ENCODE measurements at regions not wholly inside any gene's neighbourhood (a gene's known extent, or its start where the extent isn't known, plus 50 kb on each side); places are given as distances from the start of the nearest gene placed in this dataset.

GRCh38 chr20:10806539-10806938 lies 132.7 kb upstream of the JAG1 start:
- DNase-seq (ENCODE audit: low read depth) = no peak

GRCh38 chr20:10807013-10807412 lies 133.2 kb upstream of the JAG1 start:
- no peak for DNase-seq (ENCODE audit: low read depth)

- no peak for DNase-seq (ENCODE audit: low read depth)
These were observed 139.0 kb upstream of the JAG1 start for GRCh38 chr20:10812759-10813327.

- DNase-seq (ENCODE audit: low read depth) = no peak
These were observed 149.8 kb upstream of the JAG1 start for GRCh38 chr20:10823585-10823984.

GRCh38 chr20:10824750-10825500 lies 151.1 kb upstream of the JAG1 start:
- no peak for DNase-seq (ENCODE audit: low read depth)

- no peak for DNase-seq (ENCODE audit: low read depth)
These were observed 152.3 kb upstream of the JAG1 start for GRCh38 chr20:10826111-10826510.

- DNase-seq (ENCODE audit: low read depth) = no peak
These were observed 154.4 kb upstream of the JAG1 start for GRCh38 chr20:10828180-10828579.

GRCh38 chr20:10832141-10832540 lies 158.3 kb upstream of the JAG1 start:
- DNase-seq (ENCODE audit: low read depth) = no peak

- no peak for DNase-seq (ENCODE audit: low read depth)
These were observed 164.1 kb upstream of the JAG1 start for GRCh38 chr20:10837901-10838300.

GRCh38 chr20:10842116-10842515 lies 168.3 kb upstream of the JAG1 start:
- DNase-seq (ENCODE audit: low read depth) = no peak

- DNase-seq (ENCODE audit: low read depth) = no peak
These were observed 169.4 kb upstream of the JAG1 start for GRCh38 chr20:10843146-10843711.

GRCh38 chr20:10846766-10847165 lies 173.0 kb upstream of the JAG1 start:
- DNase-seq (ENCODE audit: low read depth) = no peak

GRCh38 chr20:10848810-10849370 lies 175.1 kb upstream of the JAG1 start:
- no peak for DNase-seq (ENCODE audit: low read depth)

- no peak for DNase-seq (ENCODE audit: low read depth)
These were observed 179.4 kb upstream of the JAG1 start for GRCh38 chr20:10853176-10853575.

- no peak for DNase-seq (ENCODE audit: low read depth)
These were observed 179.9 kb upstream of the JAG1 start for GRCh38 chr20:10853731-10854130.

- no peak for DNase-seq (ENCODE audit: low read depth)
These were observed 181.2 kb upstream of the JAG1 start for GRCh38 chr20:10854976-10855375.

- DNase-seq (ENCODE audit: low read depth) = no peak
These were observed 182.0 kb upstream of the JAG1 start for GRCh38 chr20:10855778-10856177.

- DNase-seq (ENCODE audit: low read depth) = no peak
These were observed 182.6 kb upstream of the JAG1 start for GRCh38 chr20:10856237-10857015.

GRCh38 chr20:10857352-10858070 lies 183.7 kb upstream of the JAG1 start:
- no peak for DNase-seq (ENCODE audit: low read depth)

- no peak for DNase-seq (ENCODE audit: low read depth)
These were observed 187.3 kb upstream of the JAG1 start for GRCh38 chr20:10861090-10861489.

- no peak for DNase-seq (ENCODE audit: low read depth)
These were observed 187.8 kb upstream of the JAG1 start for GRCh38 chr20:10861619-10862018.

Measured in CMK (cell line).